HG02763 (cell line): ENCODE measurements at regions not wholly inside any gene's neighbourhood (a gene's known extent, or its start where the extent isn't known, plus 50 kb on each side); places are given as distances from the start of the nearest gene placed in this dataset.

ENCODE experiments used
- ATAC-seq: cut with Tn5 transposase; IDR thresholded peaks from one replicate; pipeline ENCODE4 v1.9.1; 2021; ENCODE audit warnings: mild to moderate bottlenecking, moderate library complexity; ENCODE audit not compliant: unreplicated experiment

DNA sequence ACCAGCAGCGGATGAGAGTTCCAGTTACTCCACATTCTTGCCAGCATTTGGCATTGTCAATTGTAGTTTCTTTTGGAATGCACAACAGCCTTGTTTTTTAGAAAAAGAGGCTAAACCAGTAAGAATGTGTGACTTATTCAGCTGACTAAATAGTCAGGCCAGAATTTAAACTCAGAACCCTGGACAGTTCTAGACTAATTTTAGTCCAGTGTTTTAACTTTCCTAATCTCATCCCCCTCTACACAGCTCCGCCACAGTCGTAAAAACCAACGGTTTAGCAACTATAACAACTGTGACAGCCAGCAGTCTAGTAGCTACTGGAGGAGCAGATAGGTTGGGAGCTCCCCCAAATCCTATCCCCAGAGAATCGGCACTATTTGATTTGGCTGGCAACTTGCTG, 103.7 kb downstream of the FOXD1 start:
- ATAC-seq, result no peak

DNA sequence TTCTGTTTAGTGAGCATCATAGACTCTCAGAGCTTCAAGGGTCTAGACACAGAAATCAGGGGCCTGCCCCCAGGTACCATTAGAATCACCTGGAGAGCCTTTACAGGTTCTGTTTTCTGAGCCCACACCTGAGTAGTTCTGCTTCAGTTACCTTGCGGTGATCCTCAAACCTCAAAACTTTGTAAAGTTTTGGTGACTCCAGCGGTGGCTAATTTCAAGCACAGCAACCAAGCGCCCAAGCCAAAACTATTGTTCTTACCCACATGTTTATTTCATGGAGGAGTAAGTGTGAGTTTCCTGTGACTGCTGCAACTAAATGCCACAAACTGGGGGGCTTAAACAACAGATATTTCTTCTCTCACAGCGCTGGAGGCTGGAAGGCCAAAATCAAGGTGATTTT, 108.9 kb downstream of the FOXD1 start:
- no peak for ATAC-seq

DNA sequence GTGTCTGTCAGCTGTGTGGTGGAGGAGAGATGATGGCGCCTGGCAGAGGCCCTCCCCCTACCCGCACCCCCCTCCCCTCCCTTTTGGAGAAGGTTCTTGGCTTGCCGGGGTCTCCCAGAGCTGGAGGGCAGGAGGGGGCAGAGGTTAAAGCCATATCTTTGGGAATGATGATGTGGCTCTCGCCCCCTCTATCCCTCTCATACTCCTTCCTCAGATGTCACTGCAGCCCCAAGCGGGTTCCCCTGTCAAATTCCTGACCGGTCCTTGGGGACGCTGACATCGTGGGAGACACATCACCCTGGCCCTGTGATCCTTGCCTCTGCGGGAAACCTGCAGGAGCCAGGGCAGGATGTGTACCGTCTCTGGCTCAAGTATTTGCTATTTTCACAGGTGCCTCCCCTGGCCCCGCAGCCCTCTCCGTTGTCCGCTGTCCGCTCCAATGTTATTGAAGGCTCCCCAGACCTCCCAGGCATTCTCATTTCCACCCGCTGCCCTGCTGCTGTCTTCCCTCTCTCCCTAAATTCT, 109.5 kb downstream of the FOXD1 start:
- no peak for ATAC-seq

DNA sequence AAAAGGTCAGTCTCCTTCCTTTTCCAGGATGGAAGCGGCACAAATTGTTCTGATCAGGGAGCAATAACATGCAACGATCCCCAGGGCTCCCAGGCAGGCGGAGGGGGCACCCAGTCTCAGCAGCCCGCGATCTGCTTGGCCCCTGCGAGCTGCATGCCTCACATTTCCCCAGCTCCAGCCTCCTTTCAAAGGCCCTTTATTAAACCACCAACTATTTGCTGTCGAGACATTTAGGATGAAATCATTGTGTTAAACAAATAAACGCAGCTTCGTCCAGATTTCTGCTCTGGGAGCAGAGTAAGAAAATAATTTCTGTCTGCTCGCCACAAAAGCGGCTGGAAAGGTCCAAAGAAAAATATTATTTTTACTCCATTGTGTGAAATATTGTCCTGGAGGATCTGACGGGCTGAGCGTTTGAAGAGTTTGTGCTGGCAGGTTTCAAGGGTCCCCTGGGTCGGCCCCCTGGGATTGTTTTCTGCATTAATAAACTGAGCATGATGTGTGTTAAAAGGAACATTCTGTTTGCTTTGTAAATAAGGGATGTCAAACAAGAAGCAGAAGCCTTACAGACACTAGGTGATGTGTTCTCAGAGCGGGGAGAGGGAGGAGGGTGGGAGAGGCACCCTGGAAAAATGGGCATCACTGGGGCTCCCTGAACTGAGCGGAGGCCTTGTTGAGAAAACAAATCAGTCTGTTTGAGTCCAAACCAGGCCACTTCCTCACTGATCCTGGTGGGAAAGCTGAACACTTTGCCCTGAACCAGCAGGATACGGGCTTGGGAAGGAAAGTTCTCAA, 110.1 kb downstream of the FOXD1 start:
- ATAC-seq, result no peak

DNA sequence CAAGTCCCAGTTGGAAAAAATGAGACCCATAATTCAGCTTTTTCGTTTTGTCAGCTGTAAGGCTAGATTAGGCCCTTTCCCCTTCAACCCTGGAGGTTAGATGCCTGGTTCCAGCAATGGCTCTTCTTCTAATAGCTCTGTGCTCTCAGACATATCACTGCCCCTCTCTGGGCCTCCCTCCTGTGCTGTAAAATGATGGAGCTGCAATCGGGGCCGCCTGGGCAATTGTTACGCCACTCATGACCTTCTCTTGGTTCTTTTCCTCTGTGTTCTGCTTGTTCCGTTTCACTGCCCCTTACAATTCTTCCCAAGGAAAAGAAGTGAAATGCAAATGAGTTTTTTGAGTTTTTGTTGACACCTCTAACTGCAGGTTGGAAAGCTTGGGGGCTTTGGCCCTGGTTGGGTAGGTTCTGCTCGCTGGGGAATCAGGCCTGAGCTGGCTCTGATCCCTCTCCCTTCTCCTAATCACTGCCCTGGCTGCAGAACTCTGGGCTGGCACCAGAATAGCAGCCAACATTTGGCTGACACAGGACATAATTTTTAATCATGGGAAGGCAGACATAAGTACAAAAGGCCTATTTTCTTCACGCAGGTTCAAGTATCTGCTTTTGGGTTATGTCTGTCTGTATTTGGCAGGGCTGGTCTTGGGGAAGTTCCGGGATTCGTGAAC, 110.9 kb downstream of the FOXD1 start:
- ATAC-seq, result no peak

DNA sequence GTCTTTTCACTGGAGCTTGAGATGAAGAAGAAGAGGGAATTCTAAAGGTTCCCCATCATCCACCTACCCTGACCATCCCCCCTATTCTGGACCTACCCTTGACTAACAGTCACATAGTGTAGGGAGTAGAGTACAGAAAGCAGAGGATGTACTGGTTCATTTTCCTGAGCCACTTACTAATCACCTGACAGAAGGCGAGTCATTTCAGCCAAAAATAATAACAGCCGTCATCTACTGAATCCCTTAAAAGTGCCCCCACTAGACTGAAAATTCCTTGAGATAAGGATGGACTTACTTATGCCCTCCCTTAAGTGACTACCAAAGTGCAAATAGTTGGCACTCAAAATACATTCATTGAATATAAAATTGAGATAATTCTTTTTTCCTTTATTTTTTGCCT, 112.2 kb downstream of the FOXD1 start:
- no peak for ATAC-seq

DNA sequence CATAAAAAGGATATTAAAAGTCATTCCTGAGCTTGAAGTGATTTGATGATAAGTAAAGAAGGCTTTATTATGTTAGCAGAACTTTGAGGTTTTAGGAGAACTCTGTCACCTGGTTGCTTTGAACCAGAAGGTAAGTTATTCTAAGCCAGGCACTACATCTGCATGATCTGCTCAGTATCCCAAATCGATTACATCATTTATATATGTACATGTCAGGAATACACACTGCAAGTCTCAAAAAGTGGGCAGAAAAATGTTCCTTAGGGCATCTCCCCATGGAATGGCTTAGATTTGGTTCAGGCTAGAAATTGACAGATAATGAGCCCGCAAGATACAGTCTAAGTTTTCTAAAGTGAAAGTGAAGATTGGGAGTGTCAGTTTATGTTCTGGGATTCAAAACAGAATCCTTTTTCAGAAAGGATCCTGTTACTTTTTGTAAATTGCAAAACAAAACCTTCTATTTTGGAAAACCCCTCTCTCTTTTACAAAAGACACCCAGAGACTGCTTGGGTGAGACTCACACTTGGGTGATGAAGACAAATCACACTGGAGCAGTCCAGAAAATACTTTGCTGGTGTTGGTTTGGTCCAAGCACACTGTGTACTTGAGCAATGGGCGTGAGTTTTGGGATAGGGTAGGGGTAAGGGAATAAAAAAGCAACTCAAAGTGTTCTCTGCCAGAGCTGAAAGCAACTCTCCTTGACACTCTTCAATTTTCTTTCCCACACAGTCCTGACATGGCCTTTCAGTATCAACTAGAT, 114.5 kb downstream of the FOXD1 start:
- ATAC-seq, result no peak

DNA sequence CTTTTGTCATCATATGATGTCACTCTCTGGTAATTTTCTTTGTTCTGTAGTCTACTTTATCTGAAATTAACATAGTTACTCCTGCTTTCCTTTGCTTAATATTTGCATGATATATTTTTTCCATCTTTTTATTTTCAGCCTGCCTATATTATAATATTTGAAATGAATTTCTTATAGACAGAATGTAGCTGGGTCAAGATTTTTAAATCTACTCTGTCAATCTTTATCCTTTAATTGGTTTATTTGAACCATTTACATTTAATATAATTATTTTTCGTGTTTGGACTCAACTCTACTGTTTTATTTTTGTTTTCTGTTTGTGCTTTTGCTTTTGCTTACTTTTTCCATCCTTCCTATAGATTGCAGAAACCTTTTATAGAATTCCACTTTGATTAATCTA, 118.0 kb downstream of the FOXD1 start:
- no peak for ATAC-seq

DNA sequence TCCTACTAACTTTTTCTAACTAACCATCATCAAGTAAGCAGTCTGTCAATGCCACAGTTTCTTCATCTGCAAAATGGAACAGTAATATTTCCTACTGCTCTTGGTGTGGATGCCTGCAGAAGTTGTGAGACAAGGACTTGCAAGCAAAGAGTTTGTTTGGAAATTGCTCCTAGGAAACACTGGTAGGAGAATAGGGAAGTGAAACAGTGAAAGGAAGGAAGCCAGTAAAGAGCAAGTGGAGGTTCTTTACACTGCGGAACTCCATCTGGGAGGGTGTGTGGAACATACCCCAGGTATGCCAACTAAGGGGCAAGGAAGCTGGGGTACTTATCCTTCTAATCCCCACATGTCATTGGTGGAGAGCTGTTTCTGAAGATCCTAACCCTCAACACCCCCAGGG, 119.9 kb downstream of the FOXD1 start:
- ATAC-seq, result no peak

DNA sequence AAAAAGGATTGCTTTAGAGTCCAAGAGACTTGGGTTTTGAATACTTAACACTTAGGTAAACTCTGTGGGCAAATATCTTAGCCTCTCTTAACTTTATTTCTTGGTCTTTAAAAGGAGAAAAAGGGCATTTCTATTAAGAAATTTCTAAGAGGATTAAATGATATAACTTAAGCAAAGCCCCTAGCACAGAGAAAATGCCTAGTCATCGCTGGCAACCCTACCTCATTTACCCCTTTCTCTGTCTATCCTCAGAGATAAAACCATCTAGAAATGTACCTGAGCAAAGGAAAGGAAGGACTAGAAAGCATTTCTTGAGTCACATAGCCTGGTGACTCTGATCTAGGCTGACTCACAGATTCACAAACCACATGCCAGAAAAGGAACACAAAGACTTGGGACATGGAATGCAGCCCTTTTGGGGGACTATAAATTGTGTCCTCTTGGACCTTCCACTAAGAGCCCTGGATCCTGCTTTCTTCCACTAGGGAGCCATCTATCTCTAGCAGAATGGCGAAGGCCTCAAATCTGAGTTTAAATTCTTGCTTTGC, 120.6 kb downstream of the FOXD1 start:
- no peak for ATAC-seq

DNA sequence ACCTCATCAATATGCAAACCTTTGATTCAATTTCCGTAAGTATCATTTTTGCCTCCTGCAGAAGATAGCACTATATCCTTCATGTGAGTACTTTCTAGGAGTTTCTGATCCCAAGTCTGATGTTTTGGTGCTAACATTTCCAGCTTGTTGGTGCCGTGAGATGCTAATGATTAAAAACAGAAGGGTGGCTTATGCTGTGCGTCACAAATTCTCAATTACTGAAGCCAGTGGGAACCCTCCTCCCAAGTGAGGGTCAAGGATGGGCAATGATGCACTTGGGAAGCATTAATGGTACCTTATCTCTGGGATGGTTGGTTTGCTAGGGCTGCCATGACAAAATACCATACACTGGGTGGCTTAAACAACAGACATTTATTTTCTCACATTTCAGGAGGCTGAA, 123.0 kb downstream of the FOXD1 start:
- ATAC-seq, result no peak

DNA sequence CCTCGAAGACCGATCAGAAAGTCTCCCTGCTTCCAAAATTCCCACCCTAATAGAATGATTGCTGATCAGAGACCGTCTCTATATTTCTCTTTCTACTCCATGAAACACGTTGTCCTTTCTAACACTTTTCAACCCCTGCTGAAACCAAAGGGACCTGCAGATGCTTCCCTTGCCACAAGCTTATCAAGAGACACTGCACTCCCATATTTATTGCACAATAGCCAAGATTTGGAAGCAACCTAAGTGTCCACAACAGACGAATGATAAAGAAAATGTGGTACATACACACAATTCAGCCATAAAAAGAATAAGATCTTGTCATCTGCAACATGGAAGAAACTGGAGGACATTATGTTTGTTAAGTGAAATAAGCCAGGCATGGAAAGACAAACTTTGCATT, 125.1 kb downstream of the FOXD1 start:
- ATAC-seq, result no peak

DNA sequence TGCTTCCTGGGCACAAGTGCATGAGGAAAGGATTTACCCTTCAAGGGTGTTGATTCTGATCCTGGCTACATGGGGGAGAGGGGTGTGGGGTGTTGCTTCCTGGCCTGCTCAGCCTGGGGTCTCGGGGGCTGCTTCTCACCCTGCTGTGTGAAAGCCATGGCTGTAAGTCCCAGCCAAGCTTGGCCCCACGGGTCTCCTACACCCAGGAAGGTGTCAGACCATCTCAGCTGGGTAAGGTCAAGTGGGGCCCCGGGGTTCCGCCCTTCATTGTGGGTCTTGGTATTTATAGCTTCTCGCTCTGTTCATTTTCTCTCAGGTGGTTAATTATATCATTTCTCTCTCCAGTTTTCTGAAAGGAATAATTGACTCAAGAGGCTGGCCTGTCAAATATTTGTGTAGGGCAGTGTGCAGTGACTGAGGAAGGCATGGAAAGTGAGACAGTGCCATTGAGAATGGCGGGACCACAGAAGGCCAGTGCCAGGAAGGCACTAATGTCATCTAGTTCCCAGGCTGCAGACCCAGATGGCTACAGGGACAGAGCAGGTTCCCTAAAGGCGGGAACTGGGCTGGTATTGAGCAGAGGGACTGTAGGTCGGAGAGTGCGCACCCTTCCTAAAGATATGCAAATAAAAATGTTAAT, 126.0 kb downstream of the FOXD1 start:
- ATAC-seq, result no peak

DNA sequence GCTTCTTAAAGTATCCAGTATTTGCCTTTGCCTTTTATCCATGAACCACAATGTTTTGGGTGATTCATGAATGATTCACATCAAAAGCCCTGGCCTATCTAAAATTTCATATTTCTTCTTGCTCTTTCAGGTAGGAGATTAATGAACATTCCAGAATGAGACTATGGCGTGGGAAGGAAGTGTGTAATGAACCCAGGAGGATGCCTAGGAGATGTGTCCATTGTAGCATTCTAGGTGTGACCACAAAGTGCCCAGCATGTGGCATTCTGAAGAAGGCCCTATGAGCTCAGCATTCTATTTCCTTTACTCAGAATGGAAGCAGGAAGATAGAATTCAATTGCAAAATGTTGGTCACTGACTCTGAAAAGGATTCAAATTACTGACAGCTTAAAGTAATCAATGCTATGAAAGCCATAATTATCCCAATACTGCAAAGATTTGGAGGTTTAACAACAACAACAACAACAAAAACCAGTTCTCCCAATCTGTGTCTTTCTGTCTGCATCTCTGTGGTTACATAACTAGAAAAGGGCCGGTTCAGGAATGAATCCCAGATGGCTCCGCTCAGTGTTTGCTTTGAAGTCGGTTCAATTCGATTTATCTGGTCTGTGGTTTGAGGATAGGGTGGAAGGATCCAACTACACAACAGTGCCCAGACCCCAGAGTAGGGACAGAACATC, 126.7 kb downstream of the FOXD1 start:
- ATAC-seq, result no peak

DNA sequence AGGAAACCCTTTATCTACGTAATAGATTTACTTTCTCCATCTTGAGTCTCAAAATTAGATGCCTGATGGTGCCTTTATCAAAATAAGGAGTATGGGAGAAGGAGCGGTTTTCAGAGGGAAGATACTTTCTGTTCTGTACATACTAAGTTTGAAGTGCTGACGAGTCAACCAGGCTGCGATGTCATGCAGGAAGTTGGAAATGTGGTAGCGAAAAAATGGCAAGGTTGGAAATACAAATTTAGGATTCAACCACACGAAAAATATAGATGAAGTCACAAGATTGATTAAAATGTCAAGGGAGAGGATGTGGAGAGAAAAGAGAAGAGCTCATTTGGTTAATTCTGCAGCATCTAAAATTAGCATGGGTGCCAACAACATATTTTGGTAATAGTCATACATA, 129.5 kb downstream of the FOXD1 start:
- no peak for ATAC-seq

DNA sequence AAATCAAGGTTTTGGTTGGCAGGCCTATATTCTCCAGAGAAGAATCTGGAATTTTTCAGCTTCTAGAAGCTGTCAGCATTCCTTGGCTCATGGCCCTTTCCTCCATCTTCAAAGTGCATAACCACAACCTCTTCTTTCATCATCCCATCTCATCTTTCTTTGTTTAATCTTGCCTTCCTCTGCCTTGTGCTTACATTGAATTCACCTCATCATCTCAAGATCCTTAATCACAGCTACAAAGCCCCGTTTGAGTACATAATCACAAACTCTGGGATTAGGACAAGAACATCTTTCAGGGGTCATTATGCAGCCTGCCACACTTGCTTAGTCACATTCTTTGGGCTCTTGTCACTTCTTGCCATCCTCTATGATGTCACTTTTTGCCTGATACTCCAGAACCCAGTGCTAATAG, 130.3 kb downstream of the FOXD1 start:
- ATAC-seq, result no peak

DNA sequence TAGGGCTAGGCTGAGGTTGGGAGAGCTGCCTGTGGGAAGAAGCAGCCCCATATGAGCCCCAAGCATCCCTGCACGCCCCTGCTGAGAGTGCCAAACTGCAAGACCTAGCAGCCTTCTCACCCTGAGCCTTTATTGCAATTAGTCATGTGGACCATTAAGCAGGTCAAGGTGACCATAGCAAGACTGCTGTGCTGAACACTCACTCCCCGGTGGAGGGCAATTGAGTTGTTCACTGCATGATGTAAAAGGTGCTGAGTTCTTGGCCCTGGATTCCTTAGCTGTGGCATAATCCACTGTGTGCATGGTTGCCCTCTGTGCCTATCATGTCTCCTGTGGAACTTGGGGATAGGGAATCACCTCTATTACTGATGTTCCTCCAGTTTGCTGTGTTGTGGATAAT, 131.1 kb downstream of the FOXD1 start:
- ATAC-seq, result no peak

DNA sequence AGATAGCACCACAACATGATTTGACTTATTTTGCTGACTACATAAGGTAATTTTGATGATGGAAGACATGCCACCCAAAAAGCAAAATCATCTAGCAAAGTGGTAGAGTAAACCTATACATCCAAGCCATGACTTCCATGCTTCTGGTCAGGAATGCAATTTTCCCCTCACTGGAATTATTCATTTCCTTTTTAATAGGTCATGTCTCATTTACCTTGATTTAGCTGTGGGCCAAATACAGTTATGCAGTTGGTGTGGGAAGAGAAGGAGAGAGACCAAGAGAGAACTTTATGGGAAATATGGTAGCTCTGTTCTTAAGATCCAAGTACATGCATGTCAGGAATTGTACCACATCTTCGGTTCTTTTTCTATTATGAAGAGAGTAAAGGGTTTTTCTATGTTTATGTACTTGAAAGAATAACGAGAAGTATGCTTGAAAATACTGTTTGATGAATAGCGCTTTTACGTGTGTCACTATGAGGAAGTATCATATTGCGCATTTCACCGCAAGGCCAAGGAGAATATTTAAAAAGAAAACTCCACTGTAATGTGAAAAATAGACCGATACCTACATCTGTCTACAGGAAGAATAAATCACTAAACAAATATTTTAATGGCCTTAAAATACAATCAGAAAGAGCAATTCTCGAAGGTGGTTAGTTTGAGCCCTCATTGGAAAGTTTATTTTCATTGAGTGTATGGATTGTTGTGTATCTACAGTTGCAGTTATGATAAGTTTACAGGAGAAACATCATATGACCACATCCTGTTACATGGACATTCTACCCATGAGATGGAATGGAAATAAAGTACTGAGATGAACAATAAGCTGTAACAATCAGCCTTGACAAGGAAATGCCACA, 134.0 kb downstream of the FOXD1 start:
- ATAC-seq, result no peak

DNA sequence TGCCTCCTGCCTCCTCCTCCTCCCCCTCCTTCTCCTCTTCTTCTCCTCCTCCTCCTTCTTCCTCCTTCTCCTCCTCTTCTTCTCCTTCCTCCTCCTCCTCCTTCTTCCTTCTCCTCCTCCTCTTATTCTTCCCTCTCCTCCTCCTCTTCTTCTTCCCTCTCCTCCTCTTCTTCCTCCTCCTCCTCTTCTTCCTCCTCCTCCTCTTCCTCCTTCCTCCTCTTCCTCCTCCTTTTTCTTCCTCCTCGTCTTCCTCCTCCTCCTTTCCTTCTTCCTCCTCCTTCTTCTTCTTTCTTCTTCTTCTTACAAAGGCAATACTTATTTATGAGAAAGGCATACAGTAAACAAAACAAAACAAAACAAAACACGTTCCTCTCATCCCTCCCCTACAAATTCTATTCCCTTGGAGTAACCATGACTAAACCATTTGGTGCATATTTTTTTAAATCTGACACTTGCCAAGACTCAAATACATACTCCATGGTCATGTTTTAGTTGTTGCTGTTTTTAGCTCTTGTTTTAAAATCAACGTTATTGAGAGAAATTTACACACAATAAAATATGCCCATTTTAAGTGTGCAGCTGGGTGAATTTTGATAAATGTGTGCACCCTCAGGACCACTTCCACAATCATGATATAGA, 135.6 kb downstream of the FOXD1 start:
- ATAC-seq, result no peak
